ENCODE measurements at regions not wholly inside any gene's neighbourhood (a gene's known extent, or its start where the extent isn't known, plus 50 kb on each side); places are given as distances from the start of the nearest gene placed in this dataset.

DNA sequence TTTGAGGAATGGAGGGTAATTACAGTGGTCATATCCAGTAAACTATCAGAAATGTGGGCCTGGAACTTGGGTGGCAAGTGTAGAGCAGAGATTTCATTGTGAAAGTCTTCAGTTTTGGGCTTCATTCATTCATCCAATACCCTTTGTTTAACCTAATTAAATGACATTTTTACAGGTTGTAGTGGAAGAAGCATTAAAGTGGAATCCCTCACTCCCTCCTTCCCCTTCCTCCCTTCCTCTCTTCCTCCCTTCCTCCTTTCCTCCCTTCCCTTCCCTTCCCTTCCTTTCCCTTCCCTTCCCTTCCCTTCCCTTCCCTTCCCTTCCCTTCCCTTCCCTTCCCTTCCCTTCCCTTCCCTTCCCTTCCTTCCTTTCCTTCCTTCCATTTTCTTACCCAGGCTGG, 219.3 kb downstream of the PDCD6IP start:
- TF ChIP-seq, protein P1, sequence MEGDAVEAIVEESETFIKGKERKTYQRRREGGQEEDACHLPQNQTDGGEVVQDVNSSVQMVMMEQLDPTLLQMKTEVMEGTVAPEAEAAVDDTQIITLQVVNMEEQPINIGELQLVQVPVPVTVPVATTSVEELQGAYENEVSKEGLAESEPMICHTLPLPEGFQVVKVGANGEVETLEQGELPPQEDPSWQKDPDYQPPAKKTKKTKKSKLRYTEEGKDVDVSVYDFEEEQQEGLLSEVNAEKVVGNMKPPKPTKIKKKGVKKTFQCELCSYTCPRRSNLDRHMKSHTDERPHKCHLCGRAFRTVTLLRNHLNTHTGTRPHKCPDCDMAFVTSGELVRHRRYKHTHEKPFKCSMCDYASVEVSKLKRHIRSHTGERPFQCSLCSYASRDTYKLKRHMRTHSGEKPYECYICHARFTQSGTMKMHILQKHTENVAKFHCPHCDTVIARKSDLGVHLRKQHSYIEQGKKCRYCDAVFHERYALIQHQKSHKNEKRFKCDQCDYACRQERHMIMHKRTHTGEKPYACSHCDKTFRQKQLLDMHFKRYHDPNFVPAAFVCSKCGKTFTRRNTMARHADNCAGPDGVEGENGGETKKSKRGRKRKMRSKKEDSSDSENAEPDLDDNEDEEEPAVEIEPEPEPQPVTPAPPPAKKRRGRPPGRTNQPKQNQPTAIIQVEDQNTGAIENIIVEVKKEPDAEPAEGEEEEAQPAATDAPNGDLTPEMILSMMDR (IDR thresholded peaks at IDR 0.05), result no peak
- TF ChIP-seq EZH2 (IDR thresholded peaks at IDR 0.05; ENCODE audit: borderline replicate concordance, insufficient read depth, low read depth, low read length, poor library complexity, severe bottlenecking), result no peak
